DMS79 (cell line): ENCODE measurements at regions not wholly inside any gene's neighbourhood (a gene's known extent, or its start where the extent isn't known, plus 50 kb on each side); places are given as distances from the start of the nearest gene placed in this dataset.

Experiments used
- DNase-seq: peaks from one replicate; lab custom pipeline; 2025; lab: John Stamatoyannopoulos, UW

DNA sequence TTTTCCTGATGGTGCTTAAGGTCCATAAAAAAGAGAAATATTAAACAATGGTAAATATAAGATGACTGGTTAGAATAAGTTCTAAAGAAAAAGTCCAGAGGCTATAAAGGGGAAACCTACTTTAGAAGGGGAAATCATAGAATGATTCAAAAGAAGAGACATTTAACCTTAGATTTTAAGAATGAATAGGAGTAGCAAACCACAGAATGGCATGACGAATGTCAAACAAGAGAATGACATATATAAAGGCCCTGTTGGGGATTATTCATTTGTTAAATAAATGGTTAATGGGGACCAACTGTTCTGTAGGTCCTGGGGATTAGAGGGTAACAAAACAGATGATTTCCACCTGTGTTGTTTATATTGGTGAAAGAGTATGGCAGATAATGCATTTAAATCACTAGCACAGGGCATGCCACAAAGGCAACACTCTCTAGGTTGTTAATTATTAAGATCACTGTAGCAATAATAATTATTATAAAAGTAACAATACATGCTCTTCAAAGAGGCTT is 495.2 kb upstream of the GRIA1 start:
- no peak for DNase-seq

DNA sequence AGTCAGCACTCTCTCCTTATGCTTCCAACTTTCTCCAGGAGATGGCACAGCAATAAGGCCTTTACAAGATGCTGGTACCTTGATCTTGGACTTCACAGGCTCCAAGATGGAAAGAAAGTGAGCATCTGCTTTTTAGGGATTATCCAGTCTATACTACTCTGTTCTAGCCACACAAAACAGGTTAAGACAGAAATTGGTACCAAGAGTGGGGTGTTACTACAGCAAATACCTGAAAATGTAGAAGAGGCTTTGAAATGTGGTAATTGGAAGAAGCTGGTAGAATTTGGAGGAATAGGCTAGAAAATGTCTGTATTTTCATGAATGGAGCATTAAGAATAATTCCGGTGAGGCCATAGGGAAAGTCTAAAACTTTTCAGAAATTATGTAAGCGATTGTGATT is 484.8 kb upstream of the GRIA1 start:
- no peak for DNase-seq

DNA sequence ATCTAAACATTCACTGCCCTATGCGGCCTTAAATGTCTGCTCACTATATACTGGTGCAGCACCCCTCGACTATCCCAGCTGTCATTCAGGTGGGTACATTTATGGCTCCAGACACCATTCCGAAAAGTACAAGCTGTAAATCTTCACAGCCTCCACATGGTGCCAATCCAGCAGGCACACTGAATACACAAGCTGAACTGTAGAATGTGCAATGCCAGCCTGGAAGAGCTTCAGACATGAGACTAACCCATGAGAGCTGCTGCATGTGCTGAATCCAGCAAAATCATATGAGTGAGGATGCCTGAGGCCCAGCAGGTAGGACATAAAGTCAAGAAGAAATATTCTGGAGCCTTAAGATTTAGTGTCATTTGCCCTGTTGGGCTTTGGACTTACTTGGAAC is 483.8 kb upstream of the GRIA1 start:
- DNase-seq: no peak

DNA sequence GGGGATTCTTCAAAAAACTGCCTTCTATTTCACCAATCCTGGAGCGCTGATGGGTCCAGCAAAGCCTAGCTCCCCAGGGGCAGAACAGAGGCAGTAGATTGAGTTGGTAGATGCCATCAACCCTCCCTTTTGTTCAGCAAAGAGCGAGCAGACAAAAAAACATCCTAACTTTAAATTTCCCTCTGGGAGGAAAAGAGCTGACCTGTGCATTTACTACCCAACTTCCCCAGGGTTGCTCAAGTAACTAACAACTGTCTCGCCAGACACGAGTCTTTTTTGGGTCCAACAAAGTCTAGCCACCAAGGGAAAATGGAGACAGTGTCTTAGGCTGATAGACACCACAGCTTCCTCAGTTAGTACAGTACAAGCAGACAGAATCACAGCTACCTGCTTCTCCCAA is 476.3 kb upstream of the GRIA1 start:
- DNase-seq: no peak

DNA sequence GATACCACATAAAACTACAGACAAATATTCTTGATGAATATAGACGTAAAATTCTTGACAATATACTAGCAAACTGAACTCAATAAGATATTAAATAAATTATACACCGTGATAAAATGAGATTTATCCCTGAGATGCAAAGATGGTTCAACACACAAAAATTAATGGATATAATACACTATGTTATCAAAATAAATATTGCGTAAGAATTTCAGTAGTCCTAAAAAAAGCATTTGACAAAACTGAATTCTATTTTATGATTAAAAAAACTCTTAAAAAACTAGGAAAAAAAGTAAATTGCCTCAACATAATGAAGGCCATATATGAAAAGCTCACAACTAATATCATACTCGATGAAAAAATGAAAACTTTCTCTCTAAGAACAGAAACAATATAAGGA is 472.3 kb upstream of the GRIA1 start:
- no peak for DNase-seq

DNA sequence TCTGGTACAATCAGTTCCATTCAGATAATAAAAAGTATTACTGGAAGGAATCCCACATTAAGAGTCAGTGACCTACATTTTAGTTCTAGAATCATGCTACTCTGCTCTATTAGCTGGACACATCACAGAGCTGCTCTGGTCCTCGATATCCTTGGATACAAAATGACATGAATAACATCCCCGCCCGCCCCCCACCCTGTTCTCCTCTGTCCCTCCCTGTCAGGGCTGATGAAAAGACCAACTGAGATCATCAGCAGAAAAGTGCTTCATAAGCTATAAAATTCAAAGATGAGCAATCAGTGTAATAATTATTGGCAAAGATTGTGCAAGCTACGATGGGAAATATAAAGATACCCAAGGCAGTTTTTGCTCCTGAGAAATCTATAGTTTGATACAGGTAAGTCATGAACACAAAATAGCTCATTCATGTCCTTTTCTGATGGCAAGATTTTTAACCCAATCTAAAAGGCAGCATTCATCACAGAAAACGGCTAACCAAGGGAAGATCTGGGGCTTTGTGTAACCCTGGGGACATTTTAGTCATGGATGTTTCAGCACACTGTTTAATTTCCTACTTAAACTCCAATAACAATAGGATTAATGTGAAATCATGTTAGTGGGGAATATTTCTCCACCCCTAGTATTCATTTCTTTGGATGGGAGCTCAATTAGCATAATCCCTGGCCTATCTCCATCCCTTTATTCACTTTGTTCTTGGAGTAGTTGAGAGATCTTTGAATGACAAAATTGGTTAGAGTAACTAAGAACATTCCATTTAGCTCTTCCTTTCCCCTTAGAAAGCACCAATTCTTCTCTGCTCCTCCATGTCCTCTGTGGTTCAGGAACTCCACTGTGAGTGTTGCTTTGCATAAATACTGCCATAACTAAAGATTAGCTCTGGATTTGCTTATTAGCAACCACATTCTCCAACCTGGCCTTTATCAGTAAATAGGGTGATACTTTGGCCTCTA is 459.4 kb upstream of the GRIA1 start:
- DNase-seq: no peak

DNA sequence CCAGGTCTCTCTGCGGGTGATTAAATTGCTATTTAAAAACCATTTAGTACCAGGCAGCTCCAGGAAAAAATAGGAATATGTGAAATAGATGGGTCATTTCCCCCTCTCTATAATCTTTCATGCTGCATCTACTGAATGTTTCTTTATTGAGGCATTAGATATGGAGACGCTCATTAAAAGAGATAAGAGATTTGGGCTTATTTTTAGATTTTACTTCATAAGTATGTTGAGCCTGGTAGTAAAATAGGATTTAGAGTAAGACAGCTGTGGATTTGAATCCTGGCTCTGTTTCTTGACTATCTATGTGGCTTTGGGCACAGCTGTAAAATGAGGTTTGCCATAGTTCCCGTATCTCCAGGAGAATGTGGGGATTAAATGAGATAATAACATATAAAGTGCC is 451.0 kb upstream of the GRIA1 start:
- DNase-seq: no peak

DNA sequence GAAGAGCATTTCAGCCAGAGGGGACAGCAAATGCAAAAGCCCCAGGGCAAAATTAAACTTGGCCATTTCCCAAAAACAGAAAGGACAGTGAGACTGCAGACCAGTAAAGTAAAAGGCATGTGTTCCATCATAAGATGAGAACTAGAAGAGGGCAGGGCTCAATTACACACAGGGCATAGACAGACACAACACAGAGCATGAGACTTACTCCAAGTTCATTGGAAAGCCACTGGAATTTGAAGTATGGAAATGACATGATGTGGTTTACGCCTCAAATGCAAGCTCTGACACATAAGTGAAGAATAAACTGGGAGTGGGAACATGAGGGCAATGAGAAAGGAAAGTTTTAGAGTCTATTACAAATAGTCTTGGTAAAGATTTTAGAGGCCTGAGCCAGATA is 446.6 kb upstream of the GRIA1 start:
- DNase-seq: no peak

DNA sequence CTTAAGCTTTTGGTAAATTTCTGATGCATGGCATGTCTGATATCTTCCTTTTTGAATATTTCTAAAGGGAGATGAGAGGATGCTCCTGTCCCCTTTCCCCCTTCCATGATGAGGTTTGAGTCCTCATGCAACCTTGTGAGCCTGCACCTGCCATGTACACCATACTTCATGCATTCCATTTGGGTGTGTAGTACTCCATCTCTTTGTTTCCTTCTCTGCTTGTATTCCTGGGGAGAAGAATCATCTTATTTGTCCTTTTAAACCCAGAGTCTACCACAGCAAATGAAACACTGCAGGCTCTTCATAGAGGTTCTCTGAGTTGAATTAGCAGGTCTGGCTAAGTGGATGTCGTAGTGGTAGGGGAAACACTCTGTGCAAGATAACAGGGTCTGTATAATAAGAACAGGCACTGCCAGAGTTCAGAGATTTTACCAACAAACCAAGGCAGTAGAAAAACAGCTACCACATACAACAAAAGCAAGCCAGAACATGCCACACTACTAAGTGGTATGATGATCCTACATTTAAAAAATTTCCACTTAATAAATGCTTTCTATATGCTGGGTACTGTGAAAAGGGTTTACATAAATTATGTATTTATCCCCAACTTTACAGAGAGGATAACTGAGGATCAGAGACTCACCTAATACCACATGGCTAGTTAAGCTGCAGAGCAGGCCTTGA is 439.8 kb upstream of the GRIA1 start:
- no peak for DNase-seq

DNA sequence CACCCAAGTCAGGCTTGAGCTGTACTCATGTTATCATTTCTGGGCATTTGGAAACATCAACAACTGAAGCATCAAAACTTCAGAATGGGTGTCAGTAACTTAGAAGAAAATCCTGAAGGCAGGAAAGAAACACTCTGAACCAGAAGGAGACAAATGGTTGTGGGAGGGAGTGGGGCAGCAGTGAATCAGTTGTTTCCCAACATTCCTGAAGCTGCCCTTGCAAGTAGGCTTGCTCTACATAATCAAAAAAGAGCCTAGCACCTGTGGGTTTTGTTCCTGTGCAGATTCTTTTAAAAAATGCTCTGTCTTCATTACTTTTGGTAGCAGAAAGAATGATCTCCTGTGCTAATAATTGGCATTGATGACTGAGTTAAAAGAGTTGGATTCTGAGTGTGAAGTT is 424.2 kb upstream of the GRIA1 start:
- no peak for DNase-seq

DNA sequence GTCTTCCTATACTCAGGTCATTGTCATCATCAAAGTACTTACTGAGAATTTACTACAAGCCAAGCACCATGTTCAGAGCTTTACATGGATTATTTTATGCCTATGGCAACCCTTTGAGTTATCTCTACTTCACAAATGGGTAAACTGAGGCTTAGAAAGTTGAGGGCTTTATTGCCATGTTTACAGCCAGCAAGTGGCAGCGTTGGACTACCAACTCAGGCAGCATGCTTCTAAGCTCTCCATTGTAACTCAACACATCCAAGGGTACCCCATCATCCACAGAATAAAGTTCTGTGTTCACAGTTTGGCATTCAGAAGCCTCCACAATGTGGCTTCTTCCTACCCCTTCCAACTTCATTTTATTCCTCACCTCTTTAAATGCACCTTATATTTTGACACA is 422.6 kb upstream of the GRIA1 start:
- no peak for DNase-seq

DNA sequence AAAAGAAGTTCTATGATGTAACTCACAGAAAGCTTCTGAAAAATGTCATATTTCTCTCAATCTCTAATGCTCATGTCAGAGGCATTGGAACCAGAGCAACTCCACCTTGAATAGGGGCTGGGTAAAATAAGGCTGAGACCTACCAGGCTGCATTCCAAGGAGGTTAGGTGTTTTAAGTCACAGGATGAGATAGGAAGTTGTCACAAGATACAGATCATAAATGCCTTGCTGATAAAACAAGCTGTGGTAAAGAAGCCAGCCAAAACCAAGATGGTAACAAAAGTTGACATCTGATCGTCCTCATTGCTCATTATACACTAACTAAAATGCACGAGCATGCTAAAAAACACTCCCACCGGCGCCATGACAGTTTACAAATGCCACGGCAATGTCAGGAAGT is 411.1 kb upstream of the GRIA1 start:
- no peak for DNase-seq

DNA sequence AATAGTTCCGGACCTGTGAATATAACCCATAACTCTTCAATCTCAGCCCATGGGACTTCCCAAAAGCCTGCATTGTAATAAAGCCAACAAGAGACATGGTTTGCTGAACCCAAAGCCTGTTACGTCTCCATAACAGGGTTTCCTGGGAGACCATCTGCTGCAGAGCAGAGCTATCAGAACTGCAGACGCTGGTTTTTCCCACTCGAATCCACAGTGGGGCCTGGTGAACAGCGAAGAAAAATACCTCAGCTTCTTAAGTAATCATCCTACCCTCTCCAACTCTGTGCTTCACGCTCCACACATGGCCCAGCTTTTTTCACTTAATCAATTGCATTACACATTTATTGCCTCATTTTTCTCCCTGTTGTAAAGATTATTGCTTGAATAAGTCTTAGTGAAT is 409.5 kb upstream of the GRIA1 start:
- no peak for DNase-seq

DNA sequence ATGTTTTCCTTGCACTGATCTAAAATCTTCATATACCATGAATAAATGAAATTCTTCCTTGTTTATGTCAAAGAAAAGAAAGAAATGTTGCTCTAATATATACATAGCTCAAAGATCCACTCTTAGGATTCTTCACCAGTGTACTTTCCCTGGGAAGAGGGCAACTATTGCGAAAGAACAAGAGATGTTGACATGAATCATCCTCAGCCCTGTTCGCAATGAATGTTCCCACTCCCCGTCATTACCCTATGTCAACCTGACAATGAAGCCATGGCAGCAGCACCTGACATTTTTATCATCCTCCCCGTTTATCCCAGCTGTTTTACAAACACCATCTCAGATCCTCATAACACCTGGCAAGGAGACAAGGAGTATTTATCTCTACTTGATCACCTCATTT is 409.1 kb upstream of the GRIA1 start:
- no peak for DNase-seq

DNA sequence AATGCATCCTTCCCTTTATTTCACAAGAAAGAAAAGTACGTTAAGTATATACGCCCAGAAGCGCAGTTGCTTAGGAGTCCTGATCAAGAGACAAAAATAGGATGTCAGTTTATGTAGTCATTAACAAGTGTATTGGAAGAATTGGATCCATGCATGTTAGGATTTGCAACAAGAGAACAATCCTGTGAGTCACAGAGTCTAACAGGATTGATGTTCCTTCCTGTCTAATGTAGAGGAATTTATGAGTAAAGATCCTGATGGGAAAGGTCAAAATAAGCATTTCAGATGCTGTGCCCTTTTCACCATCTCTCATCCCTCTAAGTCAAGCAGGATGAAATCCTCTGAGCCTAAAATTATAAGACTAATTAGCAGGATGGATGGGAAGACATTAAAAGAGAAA is 406.0 kb upstream of the GRIA1 start:
- no peak for DNase-seq

DNA sequence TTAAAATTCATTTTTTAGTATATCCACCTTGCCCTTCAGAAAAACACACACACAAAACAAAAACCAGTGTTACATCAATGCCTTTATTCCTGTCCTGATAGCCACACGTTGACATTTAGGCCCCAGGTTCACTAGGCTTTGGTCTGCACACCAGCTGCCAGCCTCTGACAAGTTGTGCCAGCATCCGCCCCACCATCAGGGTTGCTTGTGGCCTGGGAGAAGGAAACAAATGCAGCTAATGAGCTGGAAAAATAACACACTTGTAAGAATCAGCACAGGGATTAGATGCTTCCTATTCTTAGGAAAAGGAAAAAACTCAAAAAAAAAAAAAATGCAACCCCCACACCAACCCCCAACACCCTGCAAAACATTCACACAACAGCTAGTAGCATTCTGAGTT is 404.0 kb upstream of the GRIA1 start:
- DNase-seq: peak; percentile 13

DNA sequence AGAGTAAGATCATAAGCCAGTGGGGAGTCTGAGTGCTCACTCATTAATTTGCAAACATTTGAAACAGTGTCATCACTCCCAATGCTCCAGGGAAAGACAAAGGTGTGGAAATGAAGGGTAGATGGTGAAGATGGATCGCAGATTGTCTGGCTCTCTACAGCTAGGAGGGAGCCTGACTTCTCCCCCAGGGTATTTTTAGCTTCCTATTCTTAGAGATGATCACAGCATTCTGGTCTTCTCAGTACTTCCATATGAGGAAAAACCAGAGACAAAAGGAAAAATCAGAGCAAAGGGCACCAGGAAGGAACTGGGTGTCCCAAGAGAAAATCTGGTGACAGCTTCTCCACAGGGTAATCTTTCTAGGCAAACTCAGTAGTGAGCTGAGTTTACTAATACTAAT is 401.9 kb upstream of the GRIA1 start:
- no peak for DNase-seq

DNA sequence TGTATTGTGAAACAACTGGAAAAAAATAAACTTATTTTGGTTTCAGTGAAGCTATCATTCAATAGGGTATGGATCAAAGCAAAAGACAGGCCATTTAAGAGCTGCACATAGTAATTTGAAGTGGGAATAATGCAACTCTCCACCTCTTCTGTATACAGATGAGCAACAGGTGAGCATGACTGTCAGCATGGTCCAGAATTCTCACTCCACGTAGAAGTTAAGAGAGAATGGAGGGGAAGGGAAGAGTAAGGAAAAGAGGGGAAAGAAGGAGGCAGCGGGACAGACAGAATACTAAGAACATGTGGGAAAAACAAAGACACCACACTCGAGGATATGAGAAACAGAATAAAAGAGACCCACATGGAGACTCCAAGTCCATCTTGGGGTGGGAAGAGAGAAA is 396.1 kb upstream of the GRIA1 start:
- no peak for DNase-seq

DNA sequence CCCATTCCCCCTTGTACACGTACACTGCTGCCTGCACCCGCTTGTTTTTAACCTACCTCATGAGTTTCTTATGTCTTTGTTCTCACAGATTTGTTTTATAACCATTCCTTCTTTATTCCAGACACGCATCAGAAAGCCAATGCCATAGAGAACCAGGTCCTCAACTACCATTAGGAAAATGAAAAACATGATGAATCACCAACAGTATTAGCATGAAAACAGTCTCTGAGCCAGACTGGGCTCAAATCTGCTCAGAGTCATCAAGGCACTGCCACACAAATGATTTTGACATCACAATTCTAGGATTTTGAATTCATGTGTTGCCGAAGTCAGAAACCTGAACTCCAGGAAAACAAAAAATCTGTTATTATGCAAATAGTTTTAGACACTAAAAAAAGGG is 394.1 kb upstream of the GRIA1 start:
- no peak for DNase-seq

DNA sequence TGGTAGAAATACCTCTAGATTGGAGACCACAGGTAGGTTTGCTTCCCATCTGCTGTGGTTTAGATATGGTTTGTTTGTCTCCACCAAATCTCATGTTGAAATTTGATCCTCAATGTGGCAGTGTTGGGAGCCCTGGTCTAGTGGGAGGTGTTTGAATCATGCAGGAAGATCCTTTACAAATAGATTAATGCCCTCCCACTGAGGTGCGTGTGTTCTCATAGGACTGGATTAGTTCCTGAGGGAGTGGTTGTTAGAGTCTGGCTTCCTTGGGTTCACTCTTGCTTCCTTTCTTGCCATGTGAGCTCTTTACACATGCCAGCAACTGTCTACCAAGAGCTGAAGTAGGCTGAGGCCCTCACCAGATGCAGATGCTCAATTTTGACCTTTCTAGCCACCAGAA is 391.1 kb upstream of the GRIA1 start:
- DNase-seq: no peak

DNA sequence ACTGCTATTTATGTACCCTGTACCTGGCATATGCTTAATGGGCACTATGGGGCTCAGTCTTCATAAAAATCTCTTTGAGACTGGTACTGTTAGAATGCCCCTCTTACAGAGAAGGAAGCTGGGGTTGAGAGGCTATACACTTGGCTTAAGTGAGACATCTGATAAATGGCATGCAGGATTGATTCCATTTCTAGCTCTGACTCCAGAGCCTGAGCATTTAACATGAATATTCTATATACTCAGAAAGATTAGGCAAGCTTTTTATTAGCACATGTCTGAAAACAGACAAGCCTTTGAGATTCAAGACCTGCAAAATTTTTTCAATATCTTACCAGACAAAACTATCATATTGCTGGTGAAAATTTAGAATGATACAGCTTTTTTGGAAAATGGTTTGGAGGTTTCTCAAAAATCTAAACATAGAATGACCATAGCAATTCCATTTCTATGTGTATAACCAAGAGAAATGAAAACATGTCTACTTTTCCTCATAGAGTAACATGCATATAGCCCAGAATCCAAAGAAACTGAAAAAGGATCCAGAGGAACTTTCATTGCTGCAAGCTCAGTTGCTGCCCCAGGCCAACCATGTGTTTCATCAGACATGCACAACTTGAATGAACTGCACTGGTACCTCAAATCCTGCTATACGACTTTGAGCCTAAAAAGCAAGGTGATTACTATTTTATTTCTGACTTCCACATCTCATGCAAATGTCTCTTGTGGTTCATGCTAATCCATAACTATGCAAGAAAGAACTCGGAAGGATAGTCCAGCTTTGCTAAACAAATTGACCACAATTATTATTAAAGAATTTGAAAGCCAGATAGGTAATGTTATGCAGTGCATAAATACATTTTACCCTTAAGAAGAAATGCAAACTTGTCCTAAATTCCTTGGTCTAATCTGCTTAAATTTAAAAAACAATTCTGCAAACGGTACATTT is 389.0 kb upstream of the GRIA1 start:
- DNase-seq: no peak

DNA sequence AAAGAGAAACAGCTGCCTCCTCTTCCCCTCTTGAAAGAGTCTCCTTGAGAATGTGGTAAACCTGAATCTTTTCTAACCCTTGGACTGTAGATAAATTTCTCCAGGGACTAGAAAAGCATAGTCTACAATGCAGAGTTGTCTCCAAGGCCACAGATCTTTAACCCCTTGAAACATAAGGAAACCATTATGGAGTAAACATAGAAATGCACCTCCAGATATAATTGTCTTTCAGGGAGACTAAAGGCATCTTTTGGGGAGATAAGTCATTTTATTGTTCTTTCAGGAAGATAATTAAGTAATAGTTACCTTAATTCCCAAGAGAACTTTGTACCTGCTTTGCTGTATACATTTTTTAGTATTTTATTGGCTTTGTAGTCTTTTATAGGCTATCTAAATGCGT is 373.6 kb upstream of the GRIA1 start:
- no peak for DNase-seq
